A673 (cell line): ENCODE measurements at regions not wholly inside any gene's neighbourhood (a gene's known extent, or its start where the extent isn't known, plus 50 kb on each side); places are given as distances from the start of the nearest gene placed in this dataset.
"Not testable (repeated sequence)": the region's sequence is repeated elsewhere in the genome, so short reads cannot be mapped to it uniquely, and the experiment has no call there.

Experiments
- BruUV-seq: library from RNA; stranded (reverse); fragments of 400-500 nt; replicated peaks from 2 replicates; lab custom pipeline; 2021; lab: Mats Ljungman, UMichigan
- CTCF ChIA-PET: fragments of 300-600 bp; sonication (Branson Sonifier 250); formaldehyde crosslinking; loops from one replicate; lab custom pipeline; 2022; ENCODE audit warnings: antibody characterized with exemption; lab: Charles Lee
- POLR2A ChIA-PET: fragments of 300-600 bp; sonication (Branson Sonifier 250); formaldehyde crosslinking; loops from one replicate; lab custom pipeline; 2022; ENCODE audit warnings: antibody characterized with exemption; ENCODE audit not compliant: low non-redundant PET; lab: Charles Lee
- DNase-seq: peaks from one replicate; pipeline ENCODE4 v3.0.0-alpha.2; 2015; ENCODE audit warnings: low spot score
- H3K27ac ChIP-seq: fragments of 200-600 bp; sonication (generic); 2 replicates; pipeline ENCODE4 v1.5.1; 2016; ENCODE audit warnings: mixed run types, low read depth, mild to moderate bottlenecking, mixed read lengths, antibody characterized with exemption, low read length; ENCODE audit not compliant: poor library complexity, severe bottlenecking
- H3K27me3 ChIP-seq: fragments of 200-600 bp; sonication (generic); replicated peaks from 2 replicates; pipeline ENCODE4 v1.6.1; 2017; ENCODE audit warnings: mixed run types, low read depth, mild to moderate bottlenecking, mixed read lengths, antibody characterized with exemption, low read length; ENCODE audit not compliant: insufficient read depth, poor library complexity
- H3K36me3 ChIP-seq: fragments of 200-600 bp; sonication (generic); 2 replicates; pipeline ENCODE4 v1.6.1; 2016; ENCODE audit warnings: mixed run types, mild to moderate bottlenecking, mixed read lengths, antibody characterized with exemption, low read length; ENCODE audit not compliant: insufficient read depth, poor library complexity, severe bottlenecking
- H3K4me1 ChIP-seq: fragments of 200-600 bp; sonication (generic); 2 replicates; pipeline ENCODE4 v1.6.1; 2017; ENCODE audit warnings: mixed run types, mild to moderate bottlenecking, mixed read lengths, antibody characterized with exemption, low read length; ENCODE audit not compliant: insufficient read depth, poor library complexity, severe bottlenecking
- H3K4me3 ChIP-seq: fragments of 200-600 bp; sonication (generic); 2 replicates; pipeline ENCODE4 v1.5.1; 2016; ENCODE audit warnings: low read depth, mixed run types, mild to moderate bottlenecking, mixed read lengths, low read length; ENCODE audit not compliant: poor library complexity, severe bottlenecking
- H3K9me3 ChIP-seq: fragments of 200-600 bp; sonication (generic); 2 replicates; pipeline ENCODE4 v1.6.1; 2016; ENCODE audit warnings: mixed run types, low read depth, mild to moderate bottlenecking, mixed read lengths, antibody characterized with exemption, low read length; ENCODE audit not compliant: poor library complexity, severe bottlenecking
- CTCF ChIP-seq: fragments of 300-800, 200-600 bp; sonication (generic); conservative IDR thresholded peaks from 2 replicates; pipeline ENCODE4 v1.5.1; 2017; ENCODE audit warnings: low read depth, mild to moderate bottlenecking, antibody characterized with exemption, low read length, moderate library complexity, mixed read lengths
- EZH2 ChIP-seq: fragments of 200-600 bp; sonication (generic); IDR thresholded peaks from 2 replicates; pipeline ENCODE4 v1.6.1; 2017; ENCODE audit warnings: borderline replicate concordance, low read depth, mild to moderate bottlenecking, mixed read lengths, antibody characterized with exemption, low read length; ENCODE audit not compliant: poor library complexity, severe bottlenecking
- intact Hi-C: fragments of 100-400 bp; cut with micrococcal nuclease; formaldehyde crosslinking; loops from one replicate; pipeline ENCODE4 v1.10.0; 2022; ENCODE audit not compliant: unreplicated experiment

- Histone ChIP-seq H3K4me1 (peaks cover 4% of the 10 kb centered on the region), H3K36me3 (no peaks in the 10 kb centered on the region), H3K27me3 (no peaks in the 10 kb centered on the region), H3K4me3 (no peak overlapping the region), H3K27ac (no peak overlapping the region), H3K9me3 (no peaks in the 10 kb centered on the region)
- ChIA-PET CTCF (no interaction called here), POLR2A (no interaction called here)
- DNase-seq, result no peak
- no peak for TF ChIP-seq EZH2
- no peak for TF ChIP-seq CTCF
- intact Hi-C loops, result no loop called here
- no TSS peak for BruUV-seq
These were observed 155.7 kb upstream of the TNRC6C start for GRCh38 chr17:77802811-77803220.

- POLR2A ChIA-PET, result no interaction called here
These were observed 154.8 kb upstream of the TNRC6C start for GRCh38 chr17:77803726-77804125.

GRCh38 chr17:77804796-77805426 is 153.6 kb upstream of the TNRC6C start:
- CTCF ChIA-PET, result no interaction called here
- Histone ChIP-seq H3K27ac (no peak overlapping the region), H3K4me1 (peaks cover 4% of the 10 kb centered on the region), H3K9me3 (no peaks in the 10 kb centered on the region), H3K36me3 (no peaks in the 10 kb centered on the region), H3K27me3 (no peaks in the 10 kb centered on the region), H3K4me3 (no peak overlapping the region)
- DNase-seq, result no peak
- intact Hi-C loops, result no loop called here
- BruUV-seq, result no TSS peak
- POLR2A ChIA-PET, result no interaction called here
- TF ChIP-seq EZH2 (no peak), CTCF (no peak)

More at GRCh38 chr17:77803726-77804125, 154.8 kb upstream of the TNRC6C start:
- TF ChIP-seq CTCF (no peak), EZH2 (no peak)
- Histone ChIP-seq H3K9me3 (no peaks in the 10 kb centered on the region), H3K27me3 (no peaks in the 10 kb centered on the region), H3K4me3 (no peak overlapping the region), H3K36me3 (no peaks in the 10 kb centered on the region), H3K27ac (no peak overlapping the region), H3K4me1 (peaks cover 4% of the 10 kb centered on the region)
- no TSS peak for BruUV-seq
- DNase-seq, result no peak
- CTCF ChIA-PET, result no interaction called here
- intact Hi-C loops, result no loop called here

GRCh38 chr17:77805970-77806369 is 152.5 kb upstream of the TNRC6C start:
- CTCF ChIA-PET, DNase-seq, H3K36me3 ChIP-seq, H3K9me3 ChIP-seq, BruUV-seq, H3K4me3 ChIP-seq, H3K4me1 ChIP-seq, H3K27ac ChIP-seq, H3K27me3 ChIP-seq, POLR2A ChIA-PET, intact Hi-C loops: not testable (repeated sequence)
